ENCODE measurements at regions not wholly inside any gene's neighbourhood (a gene's known extent, or its start where the extent isn't known, plus 50 kb on each side); places are given as distances from the start of the nearest gene placed in this dataset.

DNA sequence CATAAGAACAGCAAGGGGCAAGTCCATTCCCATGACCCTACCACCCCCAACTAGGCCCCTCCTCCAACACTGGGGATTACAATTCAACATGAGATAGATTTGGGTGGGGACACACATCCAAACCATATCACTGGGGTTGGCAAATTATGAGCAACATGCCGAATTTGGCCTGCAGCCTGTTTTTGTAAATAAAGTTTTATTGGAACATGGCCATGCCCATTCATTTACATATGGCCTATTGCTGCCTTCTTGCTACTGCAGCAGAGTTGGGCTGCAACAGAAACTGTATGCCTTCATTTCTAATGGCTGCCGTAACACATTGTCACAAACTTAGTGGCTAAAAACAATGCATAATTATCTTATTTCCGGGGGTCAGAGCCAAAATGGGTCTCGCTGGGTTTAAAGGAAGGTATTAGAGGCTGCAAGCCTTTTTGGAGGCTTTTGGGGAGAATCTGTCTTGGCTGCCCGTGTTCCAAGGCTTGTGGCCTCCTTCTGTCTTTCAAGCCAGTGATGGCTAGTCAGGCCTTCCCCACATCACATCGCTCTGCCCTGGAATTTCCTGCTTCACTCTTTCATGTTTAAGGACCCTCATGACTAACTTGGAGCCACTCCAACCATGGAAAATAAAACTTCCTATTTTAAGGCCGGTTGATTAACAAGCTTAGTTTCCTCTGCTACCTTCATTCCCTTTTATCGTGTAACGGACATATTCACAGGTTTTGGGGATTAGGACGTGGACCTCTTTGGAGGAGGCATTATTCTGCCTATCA, 428.5 kb upstream of the PROK2 start:
- Histone ChIP-seq H3K9me1 (ENCODE audit: insufficient read depth, low read length) (no peaks in the 10 kb centered on the region), H3K4me3 (ENCODE audit: insufficient read depth, low read depth, low read length) (no peak overlapping the region), H4K91ac (ENCODE audit: insufficient read depth, low read depth, low read length) (no peak overlapping the region), H3K27me3 (ENCODE audit: control insufficient read depth, insufficient read depth, low read length) (peaks cover 1% of the 10 kb centered on the region), H3K4ac (ENCODE audit: low read depth, low read length) (no peak overlapping the region), H3K4me1 (ENCODE audit: control insufficient read depth, insufficient read depth, low read length) (no peaks in the 10 kb centered on the region), H2BK20ac (ENCODE audit: low read depth, low read length) (no peak overlapping the region), H3K9me3 (ENCODE audit: control insufficient read depth, insufficient read depth, low read length) (no peaks in the 10 kb centered on the region), H3K4me2 (ENCODE audit: low read depth, low read length) (no peak overlapping the region), H3K27ac (ENCODE audit: insufficient read depth, low read length) (no peak overlapping the region), H2AK9ac (replicated peaks; ENCODE audit: low read depth, low read length, poor library complexity) (no peak overlapping the region), H2BK5ac (ENCODE audit: low read depth, low read length, poor library complexity, severe bottlenecking) (no peak overlapping the region), H4K20me1 (ENCODE audit: insufficient read depth, low read length) (no peaks in the 10 kb centered on the region), H3K79me1 (ENCODE audit: low read depth in 1 of 2, low read length in 2 of 2) (no peaks in the 10 kb centered on the region), H4K8ac (ENCODE audit: low read depth in 2 of 2, low read length in 2 of 2) (no peak overlapping the region), H3K36me3 (ENCODE audit: control insufficient read depth, insufficient read depth, low read length) (no peaks in the 10 kb centered on the region), H2AFZ (replicated peaks; ENCODE audit: low read length, poor library complexity) (no peak overlapping the region), H3K56ac (ENCODE audit: extremely low read depth, insufficient read depth, low read length) (no peak overlapping the region), H3K14ac (replicated peaks; ENCODE audit: low read depth, low read length) (no peak overlapping the region), H3K9ac (ENCODE audit: low read depth, low read length) (no peak overlapping the region), H2BK15ac (ENCODE audit: low read depth, low read length) (no peak overlapping the region), H3K18ac (ENCODE audit: low read depth, low read length) (no peak overlapping the region), H3K23ac (ENCODE audit: low read depth, low read length) (no peak overlapping the region), H4K5ac (ENCODE audit: low read depth, low read length) (no peak overlapping the region), H2BK120ac (ENCODE audit: low read depth, low read length) (no peak overlapping the region), H2AK5ac (ENCODE audit: low read depth, low read length) (no peak overlapping the region)
- no peak for DNase-seq
- intact Hi-C loops (cut with micrococcal nuclease): no loop called here
- BruUV-seq (replicated peaks): no TSS peak
- POLR2A ChIA-PET (ENCODE audit: unreplicated experiment): no interaction called here
- ATAC-seq (ENCODE audit: low read depth): no peak
- no peak for TF ChIP-seq SMC3 (IDR thresholded peaks at IDR 0.05; ENCODE audit: low read depth, low read length)
- no peak for TF ChIP-seq CHD1 (IDR thresholded peaks at IDR 0.05; ENCODE audit: low read depth, low read length)
- no peak for TF ChIP-seq MXI1 (IDR thresholded peaks at IDR 0.05; ENCODE audit: borderline replicate concordance, low read depth, low read length)
- no peak for TF ChIP-seq RCOR1 (IDR thresholded peaks at IDR 0.05; ENCODE audit: insufficient replicate concordance, low read length)
- TF ChIP-seq FOS (IDR thresholded peaks at IDR 0.05; ENCODE audit: low read depth, low read length): no peak
- TF ChIP-seq CEBPB (IDR thresholded peaks at IDR 0.05; ENCODE audit: low read depth, low read length): no peak
- no peak for TF ChIP-seq RFX5 (IDR thresholded peaks at IDR 0.05; ENCODE audit: low read depth, low read length)
- TF ChIP-seq MAFK (IDR thresholded peaks at IDR 0.05; ENCODE audit: low read depth, low read length): no peak
- TF ChIP-seq, protein P1, sequence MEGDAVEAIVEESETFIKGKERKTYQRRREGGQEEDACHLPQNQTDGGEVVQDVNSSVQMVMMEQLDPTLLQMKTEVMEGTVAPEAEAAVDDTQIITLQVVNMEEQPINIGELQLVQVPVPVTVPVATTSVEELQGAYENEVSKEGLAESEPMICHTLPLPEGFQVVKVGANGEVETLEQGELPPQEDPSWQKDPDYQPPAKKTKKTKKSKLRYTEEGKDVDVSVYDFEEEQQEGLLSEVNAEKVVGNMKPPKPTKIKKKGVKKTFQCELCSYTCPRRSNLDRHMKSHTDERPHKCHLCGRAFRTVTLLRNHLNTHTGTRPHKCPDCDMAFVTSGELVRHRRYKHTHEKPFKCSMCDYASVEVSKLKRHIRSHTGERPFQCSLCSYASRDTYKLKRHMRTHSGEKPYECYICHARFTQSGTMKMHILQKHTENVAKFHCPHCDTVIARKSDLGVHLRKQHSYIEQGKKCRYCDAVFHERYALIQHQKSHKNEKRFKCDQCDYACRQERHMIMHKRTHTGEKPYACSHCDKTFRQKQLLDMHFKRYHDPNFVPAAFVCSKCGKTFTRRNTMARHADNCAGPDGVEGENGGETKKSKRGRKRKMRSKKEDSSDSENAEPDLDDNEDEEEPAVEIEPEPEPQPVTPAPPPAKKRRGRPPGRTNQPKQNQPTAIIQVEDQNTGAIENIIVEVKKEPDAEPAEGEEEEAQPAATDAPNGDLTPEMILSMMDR (conservative IDR thresholded peaks at IDR 0.05; ENCODE audit: low read depth, low read length): no peak
- no peak for TF ChIP-seq NFE2L2 (IDR thresholded peaks at IDR 0.05; ENCODE audit: low read depth, low read length)
- TF ChIP-seq BHLHE40 (IDR thresholded peaks at IDR 0.05; ENCODE audit: low read depth, low read length): no peak
- TF ChIP-seq, protein P2, sequence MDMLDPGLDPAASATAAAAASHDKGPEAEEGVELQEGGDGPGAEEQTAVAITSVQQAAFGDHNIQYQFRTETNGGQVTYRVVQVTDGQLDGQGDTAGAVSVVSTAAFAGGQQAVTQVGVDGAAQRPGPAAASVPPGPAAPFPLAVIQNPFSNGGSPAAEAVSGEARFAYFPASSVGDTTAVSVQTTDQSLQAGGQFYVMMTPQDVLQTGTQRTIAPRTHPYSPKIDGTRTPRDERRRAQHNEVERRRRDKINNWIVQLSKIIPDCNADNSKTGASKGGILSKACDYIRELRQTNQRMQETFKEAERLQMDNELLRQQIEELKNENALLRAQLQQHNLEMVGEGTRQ (IDR thresholded peaks at IDR 0.05; ENCODE audit: low read depth, low read length): no peak
- dilution Hi-C loops (cut with HindIII; ENCODE audit: low sequenced_read_pairs, unreplicated experiment): no loop called here
- in situ Hi-C loops (cut with MboI; ENCODE audit: low sequenced_read_pairs): no loop called here
- CTCF ChIA-PET: no interaction called here
- no CpG with 5 or more reads among the region's 10 CpGs for WGBS, 2 experiments (ENCODE audit: extremely low coverage in 2 of 2, insufficient read length in 1 of 2)

Measured in IMR-90 (cell line).